HepG2 (cell line): ENCODE measurements at regions not wholly inside any gene's neighbourhood (a gene's known extent, or its start where the extent isn't known, plus 50 kb on each side); places are given as distances from the start of the nearest gene placed in this dataset.

Experiments used
- ATAC-seq: fragments of 200-7000 bp; cut with Tn5 transposase; 3 replicates; pipeline ENCODE4 v1.9.1; 2020; ENCODE audit warnings: mild to moderate bottlenecking, moderate library complexity
- BruUV-seq: library from RNA; stranded (reverse); fragments of 400-500 nt; replicated peaks from 2 replicates; lab custom pipeline; 2021; lab: Mats Ljungman, UMichigan
- CTCF ChIA-PET: fragments of 300-600 bp; formaldehyde crosslinking; extraction: SDS; loops from one replicate; lab custom pipeline; 2021; ENCODE audit warnings: low total read pairs, inconsistent platforms, low intra/inter-chr PET ratio; lab: Yijun Ruan, JAX
- POLR2A ChIA-PET: fragments of 350-600 bp; sonication (Branson Sonifier 250); formaldehyde crosslinking; loops from one replicate; lab custom pipeline; 2020; ENCODE audit warnings: antibody characterized with exemption, inconsistent platforms; lab: Yijun Ruan, JAX
- DNase-seq: peaks from one replicate; pipeline ENCODE4 v3.0.0-alpha.2; 2015; ENCODE audit warnings: low spot score
- FAIRE-seq: peaks from 3 replicates; lab custom pipeline; 2011; peaks lifted over from hg19 to GRCh38; lab: Jason Lieb, UNC
- H2AFZ ChIP-seq: one replicate; pipeline ENCODE4 v1.6.1; 2011; ENCODE audit warnings: low read length, inconsistent platforms
- H3K27ac ChIP-seq: fragments of 300-600 bp; 3 replicates; pipeline ENCODE4 v1.8.0; 2011; ENCODE audit warnings: mixed run types, mild to moderate bottlenecking, mixed read lengths, low read length, inconsistent platforms; ENCODE audit not compliant: insufficient read depth; ENCODE audit errors: extremely low read length
- H3K27me3 ChIP-seq, 2 experiments: fragments of 200-600 bp in 1 of 2; 2 replicates in 1 of 2; 3 replicates in 1 of 2; pipeline versions ENCODE4 v1.6.0 to v1.8.0; 2011; ENCODE audit warnings: low read length in 2 of 2, mild to moderate bottlenecking in 2 of 2, moderate library complexity in 2 of 2, inconsistent platforms in 1 of 2; ENCODE audit not compliant: insufficient read depth in 2 of 2, control insufficient read depth in 1 of 2
- H3K36me3 ChIP-seq, 2 experiments: fragments of 200-600 bp in 1 of 2; replicated peaks in 1 of 2; 2 replicates in 1 of 2; 3 replicates in 1 of 2; pipeline versions ENCODE4 v1.5.1 to v1.8.0; 2011; ENCODE audit warnings: low read length in 2 of 2, inconsistent platforms in 1 of 2; ENCODE audit not compliant: insufficient read depth in 2 of 2, control insufficient read depth in 1 of 2
- H3K4me1 ChIP-seq: 2 replicates; pipeline ENCODE4 v1.5.1; 2012; ENCODE audit warnings: low read length, inconsistent platforms; ENCODE audit not compliant: insufficient read depth
- H3K4me2 ChIP-seq: 2 replicates; pipeline ENCODE4 v1.6.0; 2011; ENCODE audit warnings: low read depth, low read length, inconsistent platforms
- H3K4me3 ChIP-seq, 3 experiments: fragments of 200-600 bp in 1 of 3; sonication (generic), shearing (Covaris generic) in 1 of 3; replicated peaks in 1 of 3; 2 replicates each; pipeline ENCODE4 v1.5.1; 2011 to 2016; ENCODE audit warnings: low read length in 3 of 3, inconsistent platforms in 2 of 3, low read depth in 2 of 3, mild to moderate bottlenecking in 2 of 3, control low read depth in 1 of 3, mixed read lengths in 1 of 3; ENCODE audit not compliant: insufficient read depth in 1 of 3
- H3K79me2 ChIP-seq: one replicate; pipeline ENCODE4 v1.6.1; 2011; ENCODE audit warnings: low read length, inconsistent platforms; ENCODE audit not compliant: insufficient read depth
- H3K9ac ChIP-seq: 2 replicates; pipeline ENCODE4 v1.6.0; 2011; ENCODE audit warnings: mild to moderate bottlenecking, low read depth, low read length, inconsistent platforms; ENCODE audit not compliant: insufficient read depth
- H3K9me3 ChIP-seq: 2 replicates; pipeline ENCODE4 v1.5.1; 2012; ENCODE audit warnings: mild to moderate bottlenecking, low read length
- H4K20me1 ChIP-seq: 2 replicates; pipeline ENCODE4 v1.6.0; 2011; ENCODE audit warnings: inconsistent platforms, mild to moderate bottlenecking, low read length, moderate library complexity; ENCODE audit not compliant: insufficient read depth
- SOX5 ChIP-seq: IDR thresholded peaks from 2 replicates; pipeline ENCODE4 v1.6.1; 2016; ENCODE audit warnings: borderline replicate concordance
- ZNF687 ChIP-seq: sonication (generic); formaldehyde crosslinking; IDR thresholded peaks from 2 replicates; pipeline ENCODE4 v1.5.1; 2020; ENCODE audit warnings: mild to moderate bottlenecking, missing genetic modification reagents, moderate library complexity
- WGBS: methylation state at CpG from one replicate; pipeline ENCODE4 v1.1.6; 2017; ENCODE audit warnings: low lambda C conversion rate; 5-methylcytosine and 5-hydroxymethylcytosine counted together
- in situ Hi-C: cut with HindIII; loops from 2 replicates; pipeline ENCODE4 v1.10.0; 2017; ENCODE audit warnings: low pct_unique_long_range_greater_than_20kb; ENCODE audit not compliant: extremely low pct_ligation_motif_present
- intact Hi-C: fragments of 100-400 bp; cut with micrococcal nuclease; formaldehyde crosslinking; loops from one replicate; pipeline ENCODE4 v1.10.0; 2022; ENCODE audit not compliant: unreplicated experiment
- TF ChIP-seq, protein P1 (sequence below): sonication (generic); formaldehyde crosslinking; IDR thresholded peaks from 2 replicates; pipeline ENCODE4 v1.4.0; 2020; ENCODE audit warnings: missing genetic modification reagents

DNA sequence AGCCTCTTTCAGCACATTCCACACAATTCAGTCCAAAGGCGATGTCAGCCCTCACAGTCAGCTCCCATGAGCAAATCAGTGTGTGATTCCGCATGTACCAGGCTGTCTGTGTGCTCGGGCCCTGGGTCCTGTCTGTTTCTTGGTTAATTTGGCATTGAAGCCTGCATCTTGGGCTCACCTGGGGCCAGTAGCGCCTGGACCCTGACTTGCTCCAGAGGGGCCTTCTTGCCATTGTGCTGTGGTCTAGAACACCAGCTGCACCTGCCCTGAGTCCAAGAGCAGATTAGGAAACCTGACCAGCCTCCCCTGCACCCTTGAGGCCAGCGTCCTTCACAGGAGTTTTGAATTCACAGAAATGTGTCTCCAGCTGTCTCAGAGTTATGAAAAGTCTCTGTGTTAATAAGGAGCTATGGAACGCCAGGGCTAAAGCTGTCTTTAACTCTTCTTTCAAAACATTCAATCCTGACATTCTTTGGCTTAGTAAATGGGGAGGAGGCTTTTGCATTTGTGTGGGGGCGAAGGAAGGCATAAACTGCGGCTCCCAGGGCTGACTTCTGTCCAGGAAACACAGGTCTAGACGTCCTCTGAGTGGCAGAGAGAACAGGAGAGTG is 102.2 kb downstream of the ARF6 start:
- H3K27ac ChIP-seq: no peak overlapping the region
- in situ Hi-C loops: no loop called here
- BruUV-seq: no TSS peak

More for the DNA sequence above, 102.2 kb downstream of the ARF6 start:
- no peaks in the 10 kb centered on the region for H4K20me1 ChIP-seq
- DNase-seq (no peak), ATAC-seq (peak; percentile 41), FAIRE-seq (no peak)
- no peaks in the 10 kb centered on the region for H3K27me3 ChIP-seq
- ChIA-PET CTCF (no interaction called here), POLR2A (interaction anchor here (1.2 kb wide), 1 partner anchor 9 kb away, joined by 5 read pairs; no protein-coding TSS in a partner anchor)
- no peaks in the 10 kb centered on the region for H3K36me3 ChIP-seq
- no peaks in the 10 kb centered on the region for H3K79me2 ChIP-seq
- TF ChIP-seq, protein P1, sequence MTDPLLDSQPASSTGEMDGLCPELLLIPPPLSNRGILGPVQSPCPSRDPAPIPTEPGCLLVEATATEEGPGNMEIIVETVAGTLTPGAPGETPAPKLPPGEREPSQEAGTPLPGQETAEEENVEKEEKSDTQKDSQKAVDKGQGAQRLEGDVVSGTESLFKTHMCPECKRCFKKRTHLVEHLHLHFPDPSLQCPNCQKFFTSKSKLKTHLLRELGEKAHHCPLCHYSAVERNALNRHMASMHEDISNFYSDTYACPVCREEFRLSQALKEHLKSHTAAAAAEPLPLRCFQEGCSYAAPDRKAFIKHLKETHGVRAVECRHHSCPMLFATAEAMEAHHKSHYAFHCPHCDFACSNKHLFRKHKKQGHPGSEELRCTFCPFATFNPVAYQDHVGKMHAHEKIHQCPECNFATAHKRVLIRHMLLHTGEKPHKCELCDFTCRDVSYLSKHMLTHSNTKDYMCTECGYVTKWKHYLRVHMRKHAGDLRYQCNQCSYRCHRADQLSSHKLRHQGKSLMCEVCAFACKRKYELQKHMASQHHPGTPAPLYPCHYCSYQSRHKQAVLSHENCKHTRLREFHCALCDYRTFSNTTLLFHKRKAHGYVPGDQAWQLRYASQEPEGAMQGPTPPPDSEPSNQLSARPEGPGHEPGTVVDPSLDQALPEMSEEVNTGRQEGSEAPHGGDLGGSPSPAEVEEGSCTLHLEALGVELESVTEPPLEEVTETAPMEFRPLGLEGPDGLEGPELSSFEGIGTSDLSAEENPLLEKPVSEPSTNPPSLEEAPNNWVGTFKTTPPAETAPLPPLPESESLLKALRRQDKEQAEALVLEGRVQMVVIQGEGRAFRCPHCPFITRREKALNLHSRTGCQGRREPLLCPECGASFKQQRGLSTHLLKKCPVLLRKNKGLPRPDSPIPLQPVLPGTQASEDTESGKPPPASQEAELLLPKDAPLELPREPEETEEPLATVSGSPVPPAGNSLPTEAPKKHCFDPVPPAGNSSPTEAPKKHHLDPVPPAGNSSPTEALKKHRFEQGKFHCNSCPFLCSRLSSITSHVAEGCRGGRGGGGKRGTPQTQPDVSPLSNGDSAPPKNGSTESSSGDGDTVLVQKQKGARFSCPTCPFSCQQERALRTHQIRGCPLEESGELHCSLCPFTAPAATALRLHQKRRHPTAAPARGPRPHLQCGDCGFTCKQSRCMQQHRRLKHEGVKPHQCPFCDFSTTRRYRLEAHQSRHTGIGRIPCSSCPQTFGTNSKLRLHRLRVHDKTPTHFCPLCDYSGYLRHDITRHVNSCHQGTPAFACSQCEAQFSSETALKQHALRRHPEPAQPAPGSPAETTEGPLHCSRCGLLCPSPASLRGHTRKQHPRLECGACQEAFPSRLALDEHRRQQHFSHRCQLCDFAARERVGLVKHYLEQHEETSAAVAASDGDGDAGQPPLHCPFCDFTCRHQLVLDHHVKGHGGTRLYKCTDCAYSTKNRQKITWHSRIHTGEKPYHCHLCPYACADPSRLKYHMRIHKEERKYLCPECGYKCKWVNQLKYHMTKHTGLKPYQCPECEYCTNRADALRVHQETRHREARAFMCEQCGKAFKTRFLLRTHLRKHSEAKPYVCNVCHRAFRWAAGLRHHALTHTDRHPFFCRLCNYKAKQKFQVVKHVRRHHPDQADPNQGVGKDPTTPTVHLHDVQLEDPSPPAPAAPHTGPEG (CRISPR knock-in tag): no peak
- TF ChIP-seq SOX5: no peak
- 0 out of 2 replicates have a peak, but pooled peaks have one; percentile 14 for TF ChIP-seq ZNF687 (CRISPR knock-in tag)
- H3K4me1 ChIP-seq: peaks cover 69% of the 10 kb centered on the region
- H3K4me3 ChIP-seq: no peak overlapping the region
- no peaks in the 10 kb centered on the region for H3K9me3 ChIP-seq
- no peak overlapping the region for H3K9ac ChIP-seq
- H2AFZ ChIP-seq: no peak overlapping the region
- WGBS: 49% methylated on average over 8 of the region's 9 CpGs
- peak overlapping the region; percentile 25 for H3K4me2 ChIP-seq
- intact Hi-C loops: no loop called here
